Neural progenitor cell (in vitro differentiated cells): ENCODE measurements at regions not wholly inside any gene's neighbourhood (a gene's known extent, or its start where the extent isn't known, plus 50 kb on each side); places are given as distances from the start of the nearest gene placed in this dataset.

ENCODE experiments used
- EZH2 ChIP-seq: fragments of 200-600 bp; sonication (generic); IDR thresholded peaks from 2 replicates; pipeline ENCODE4 v1.6.1; 2017; ENCODE audit warnings: antibody characterized with exemption, mild to moderate bottlenecking, moderate library complexity
- EZH2phosphoT487 ChIP-seq: fragments of 200-600 bp; sonication (generic); IDR thresholded peaks from 2 replicates; pipeline ENCODE4 v1.6.1; 2017; ENCODE audit warnings: antibody characterized with exemption
- TF ChIP-seq, protein P1 (sequence below): fragments of 200-600 bp; sonication (generic); IDR thresholded peaks from 2 replicates; pipeline ENCODE4 v1.5.1; 2017; ENCODE audit warnings: antibody characterized with exemption, mild to moderate bottlenecking

DNA sequence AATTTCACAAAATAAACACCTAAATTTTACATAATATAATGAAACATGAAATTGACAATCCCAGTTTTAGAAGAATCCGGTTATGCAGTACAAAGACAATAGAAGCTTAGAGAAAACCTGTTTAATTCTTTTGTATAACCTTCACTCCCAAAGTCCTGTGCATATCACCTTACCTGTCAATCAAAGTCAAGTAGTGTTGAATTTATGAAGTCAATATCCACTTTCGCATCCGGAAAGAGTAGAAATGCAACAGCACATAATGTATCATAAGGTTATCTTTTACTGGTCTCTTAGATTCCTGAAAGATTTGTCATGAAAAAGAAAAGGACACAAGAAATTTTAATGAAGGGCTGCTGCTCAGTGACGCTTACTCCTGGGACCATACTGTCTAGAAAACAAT is 1112.6 kb downstream of the PCDH9 start:
- TF ChIP-seq EZH2, result no peak
- TF ChIP-seq, protein P1, sequence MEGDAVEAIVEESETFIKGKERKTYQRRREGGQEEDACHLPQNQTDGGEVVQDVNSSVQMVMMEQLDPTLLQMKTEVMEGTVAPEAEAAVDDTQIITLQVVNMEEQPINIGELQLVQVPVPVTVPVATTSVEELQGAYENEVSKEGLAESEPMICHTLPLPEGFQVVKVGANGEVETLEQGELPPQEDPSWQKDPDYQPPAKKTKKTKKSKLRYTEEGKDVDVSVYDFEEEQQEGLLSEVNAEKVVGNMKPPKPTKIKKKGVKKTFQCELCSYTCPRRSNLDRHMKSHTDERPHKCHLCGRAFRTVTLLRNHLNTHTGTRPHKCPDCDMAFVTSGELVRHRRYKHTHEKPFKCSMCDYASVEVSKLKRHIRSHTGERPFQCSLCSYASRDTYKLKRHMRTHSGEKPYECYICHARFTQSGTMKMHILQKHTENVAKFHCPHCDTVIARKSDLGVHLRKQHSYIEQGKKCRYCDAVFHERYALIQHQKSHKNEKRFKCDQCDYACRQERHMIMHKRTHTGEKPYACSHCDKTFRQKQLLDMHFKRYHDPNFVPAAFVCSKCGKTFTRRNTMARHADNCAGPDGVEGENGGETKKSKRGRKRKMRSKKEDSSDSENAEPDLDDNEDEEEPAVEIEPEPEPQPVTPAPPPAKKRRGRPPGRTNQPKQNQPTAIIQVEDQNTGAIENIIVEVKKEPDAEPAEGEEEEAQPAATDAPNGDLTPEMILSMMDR, result no peak
- no peak for TF ChIP-seq EZH2phosphoT487
